GM12878 (cell line): ENCODE measurements at regions not wholly inside any gene's neighbourhood (a gene's known extent, or its start where the extent isn't known, plus 50 kb on each side); places are given as distances from the start of the nearest gene placed in this dataset.

ENCODE experiments used
- ATAC-seq: fragments of 200-7000 bp; cut with Tn5 transposase; 3 replicates; pipeline ENCODE4 v1.9.1; 2020; ENCODE audit warnings: mild to moderate bottlenecking, moderate library complexity
- BruUV-seq: library from RNA; stranded (reverse); fragments of 400-500 nt; replicated peaks from 2 replicates; lab custom pipeline; 2021; lab: Mats Ljungman, UMichigan
- CTCF ChIA-PET: fragments of 300-600 bp; sonication (Branson Sonifier 250); formaldehyde crosslinking; extraction: SDS; loops from one replicate; lab custom pipeline; 2021; ENCODE audit warnings: inconsistent platforms; lab: Yijun Ruan, JAX
- POLR2A ChIA-PET: fragments of 350-600 bp; formaldehyde crosslinking; extraction: SDS; loops from one replicate; lab custom pipeline; 2021; ENCODE audit warnings: inconsistent platforms; lab: Charles Lee
- RAD21 ChIA-PET: fragments of 300-600 bp; sonication (Branson Sonifier 250); formaldehyde crosslinking; loops from one replicate; lab custom pipeline; 2023; ENCODE audit warnings: antibody characterized with exemption; ENCODE audit not compliant: unreplicated experiment; lab: Charles Lee
- SMC1A ChIA-PET: fragments of 300-600 bp; sonication (Branson Sonifier 250); formaldehyde crosslinking; loops from one replicate; lab custom pipeline; 2023; ENCODE audit not compliant: unreplicated experiment, uncharacterized antibody; lab: Charles Lee
- DNase-seq: peaks from one replicate; pipeline ENCODE4 v3.0.0-alpha.2; 2011; ENCODE audit warnings: low read depth, low spot score
- FAIRE-seq: peaks from 3 replicates; lab custom pipeline; 2011; peaks lifted over from hg19 to GRCh38; lab: Jason Lieb, UNC
- H2AFZ ChIP-seq: 2 replicates; pipeline ENCODE4 v1.6.0; 2011; ENCODE audit warnings: low read depth, low read length, control low read depth; ENCODE audit not compliant: control insufficient read depth
- H3K27ac ChIP-seq: 2 replicates; pipeline ENCODE4 v1.5.1; 2011; ENCODE audit warnings: control low read depth; ENCODE audit not compliant: control insufficient read depth, insufficient read depth
- H3K27me3 ChIP-seq, 2 experiments: replicated peaks in 1 of 2; 2 replicates each; pipeline versions ENCODE4 v1.6.0 to v1.6.1; 2011; ENCODE audit warnings: low read length in 1 of 2; ENCODE audit not compliant: control insufficient read depth in 2 of 2, insufficient read depth in 2 of 2
- H3K36me3 ChIP-seq, 2 experiments: 2 replicates each; pipeline ENCODE4 v1.5.1; 2011; ENCODE audit warnings: low read length in 1 of 2; ENCODE audit not compliant: control insufficient read depth in 2 of 2, insufficient read depth in 2 of 2
- H3K4me1 ChIP-seq: 2 replicates; pipeline ENCODE4 v1.6.1; 2011; ENCODE audit warnings: mild to moderate bottlenecking, low read length, moderate library complexity, mixed read lengths; ENCODE audit not compliant: control insufficient read depth, insufficient read depth
- H3K4me2 ChIP-seq: 2 replicates; pipeline ENCODE4 v1.6.0; 2011; ENCODE audit warnings: control low read depth; ENCODE audit not compliant: control insufficient read depth, insufficient read depth
- H3K4me3 ChIP-seq: fragments of 200-600 bp; sonication (generic); 2 replicates; pipeline ENCODE4 v1.5.1; 2016
- H3K79me2 ChIP-seq: 2 replicates; pipeline ENCODE4 v1.6.0; 2011; ENCODE audit warnings: low read length; ENCODE audit not compliant: control insufficient read depth, insufficient read depth
- H3K9ac ChIP-seq: 2 replicates; pipeline ENCODE4 v1.8.0; 2011; ENCODE audit warnings: low read length, control low read depth, mixed read lengths; ENCODE audit not compliant: control insufficient read depth, insufficient read depth
- H3K9me3 ChIP-seq: replicated peaks from 3 replicates; pipeline ENCODE4 v1.5.1; 2011; ENCODE audit warnings: mild to moderate bottlenecking, low read length; ENCODE audit not compliant: control insufficient read depth, insufficient read depth
- H4K20me1 ChIP-seq: 2 replicates; pipeline ENCODE4 v1.6.0; 2011; ENCODE audit not compliant: control insufficient read depth, insufficient read depth
- BACH1 ChIP-seq: fragments of 450-650 bp; IDR thresholded peaks from 2 replicates; pipeline ENCODE4 v1.6.1; 2017; ENCODE audit warnings: mild to moderate bottlenecking, borderline replicate concordance
- CHD4 ChIP-seq: fragments of 200-600 bp; sonication (generic); IDR thresholded peaks from 2 replicates; pipeline ENCODE4 v1.6.1; 2016; ENCODE audit warnings: mild to moderate bottlenecking
- KDM1A ChIP-seq: fragments of 200-600 bp; sonication (generic); IDR thresholded peaks from 2 replicates; pipeline ENCODE4 v1.6.1; 2016; ENCODE audit warnings: borderline replicate concordance
- NFYA ChIP-seq: IDR thresholded peaks from 2 replicates; pipeline ENCODE4 v1.6.1; 2011; ENCODE audit warnings: low read depth, mild to moderate bottlenecking, low read length, improper control_type of control experiment, borderline replicate concordance
- NRF1 ChIP-seq: conservative IDR thresholded peaks from 2 replicates; pipeline ENCODE4 v1.6.1; 2011; ENCODE audit warnings: mild to moderate bottlenecking, low read depth, low read length, improper control_type of control experiment
- PAX5 ChIP-seq: IDR thresholded peaks from 2 replicates; pipeline ENCODE4 v1.6.1; 2011; ENCODE audit warnings: low read depth, low read length, borderline replicate concordance
- PAX8 ChIP-seq: fragments of 450-650 bp; IDR thresholded peaks from 2 replicates; pipeline ENCODE4 v1.6.1; 2017; ENCODE audit warnings: mild to moderate bottlenecking, moderate library complexity
- PKNOX1 ChIP-seq: fragments of 450-650 bp; IDR thresholded peaks from 2 replicates; pipeline ENCODE4 v1.6.1; 2016; ENCODE audit warnings: mild to moderate bottlenecking
- RB1 ChIP-seq: fragments of 450-650 bp; formaldehyde crosslinking; IDR thresholded peaks from 2 replicates; pipeline ENCODE4 v1.6.1; 2017; ENCODE audit warnings: mild to moderate bottlenecking, borderline replicate concordance
- RCOR1 ChIP-seq: conservative IDR thresholded peaks from 2 replicates; pipeline ENCODE4 v1.6.1; 2012; ENCODE audit warnings: low read depth, low read length, improper control_type of control experiment
- REST ChIP-seq: IDR thresholded peaks from 2 replicates; pipeline ENCODE4 v1.6.1; 2012; ENCODE audit warnings: mild to moderate bottlenecking, low read depth, low read length
- RFX5 ChIP-seq: IDR thresholded peaks from 2 replicates; pipeline ENCODE4 v1.6.1; 2011; ENCODE audit warnings: low read depth, low read length, improper control_type of control experiment
- WRNIP1 ChIP-seq: IDR thresholded peaks from 2 replicates; pipeline ENCODE4 v1.6.1; 2011; ENCODE audit warnings: low read depth, low read length, improper control_type of control experiment, borderline replicate concordance
- YBX1 ChIP-seq: fragments of 450-650 bp; IDR thresholded peaks from 2 replicates; pipeline ENCODE4 v1.6.1; 2016; ENCODE audit warnings: antibody characterized with exemption
- YY1 ChIP-seq: IDR thresholded peaks from 2 replicates; pipeline ENCODE4 v1.6.1; 2011; ENCODE audit warnings: low read depth, mild to moderate bottlenecking, low read length
- WGBS: methylation state at CpG from one replicate; pipeline ENCODE4 v1.1.6; 2016; ENCODE audit warnings: low lambda C conversion rate; ENCODE audit not compliant: insufficient replicate concordance, insufficient coverage; ENCODE audit errors: missing lambda C conversion rate; 5-methylcytosine and 5-hydroxymethylcytosine counted together
- in situ Hi-C: fragments of 300-500 bp; cut with MboI; formaldehyde crosslinking; loops from 9 replicates; pipeline ENCODE4 v1.14.3; 2018; ENCODE audit warnings: mixed read lengths
- intact Hi-C: fragments of 100-400 bp; cut with micrococcal nuclease; formaldehyde crosslinking; loops from one replicate; pipeline ENCODE4 v1.14.2; 2022; ENCODE audit not compliant: unreplicated experiment
- TF ChIP-seq, protein P1 (sequence below): IDR thresholded peaks from 2 replicates; pipeline ENCODE4 v1.6.1; 2012; ENCODE audit warnings: improper control_type of control experiment, low read depth, low read length; ENCODE audit not compliant: insufficient replicate concordance

DNA sequence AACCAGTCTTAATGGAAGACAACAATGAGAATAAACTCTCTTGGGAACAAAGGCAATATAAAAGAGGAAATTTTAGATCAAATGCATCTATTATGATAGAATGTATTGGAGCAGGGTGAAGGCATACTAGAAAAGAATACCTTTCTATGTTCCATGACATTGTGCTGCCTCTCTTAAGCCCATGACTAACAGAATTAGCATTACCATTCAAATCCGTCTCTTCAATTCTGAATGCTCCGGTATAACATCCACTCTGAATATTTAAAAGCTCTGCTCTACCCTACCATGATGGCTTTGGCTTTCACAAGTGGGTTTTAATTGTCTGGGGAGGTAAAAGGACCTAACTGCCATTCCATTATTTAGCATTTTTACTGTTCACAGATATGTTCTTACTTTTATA, 1878.4 kb downstream of the ARAP2 start:
- RAD21 ChIA-PET = no interaction called here
- ATAC-seq = no peak
- Histone ChIP-seq H3K36me3 (no peaks in the 10 kb centered on the region), H3K4me2 (no peak overlapping the region), H2AFZ (no peak overlapping the region), H3K4me1 (no peaks in the 10 kb centered on the region), H3K4me3 (no peak overlapping the region), H3K27ac (no peak overlapping the region), H3K9ac (no peak overlapping the region), H4K20me1 (no peaks in the 10 kb centered on the region), H3K79me2 (no peaks in the 10 kb centered on the region), H3K9me3 (no peaks in the 10 kb centered on the region), H3K27me3 (no peaks in the 10 kb centered on the region)
- intact Hi-C loops (no loop called here), in situ Hi-C loops (no loop called here)
- FAIRE-seq = no peak
- CTCF ChIA-PET = no interaction called here
- POLR2A ChIA-PET = no interaction called here
- BruUV-seq = no TSS peak
- no peak for DNase-seq
- SMC1A ChIA-PET = no interaction called here
- 40% methylated on average over 2 of the region's 2 CpGs for WGBS
- TF ChIP-seq NRF1 (no peak), REST (no peak), NFYA (no peak), CHD4 (no peak), RCOR1 (no peak), RB1 (no peak), KDM1A (no peak), PAX5 (no peak), PAX8 (no peak), WRNIP1 (no peak), PKNOX1 (no peak), BACH1 (no peak), YY1 (no peak), RFX5 (no peak), YBX1 (no peak)
- TF ChIP-seq, protein P1, sequence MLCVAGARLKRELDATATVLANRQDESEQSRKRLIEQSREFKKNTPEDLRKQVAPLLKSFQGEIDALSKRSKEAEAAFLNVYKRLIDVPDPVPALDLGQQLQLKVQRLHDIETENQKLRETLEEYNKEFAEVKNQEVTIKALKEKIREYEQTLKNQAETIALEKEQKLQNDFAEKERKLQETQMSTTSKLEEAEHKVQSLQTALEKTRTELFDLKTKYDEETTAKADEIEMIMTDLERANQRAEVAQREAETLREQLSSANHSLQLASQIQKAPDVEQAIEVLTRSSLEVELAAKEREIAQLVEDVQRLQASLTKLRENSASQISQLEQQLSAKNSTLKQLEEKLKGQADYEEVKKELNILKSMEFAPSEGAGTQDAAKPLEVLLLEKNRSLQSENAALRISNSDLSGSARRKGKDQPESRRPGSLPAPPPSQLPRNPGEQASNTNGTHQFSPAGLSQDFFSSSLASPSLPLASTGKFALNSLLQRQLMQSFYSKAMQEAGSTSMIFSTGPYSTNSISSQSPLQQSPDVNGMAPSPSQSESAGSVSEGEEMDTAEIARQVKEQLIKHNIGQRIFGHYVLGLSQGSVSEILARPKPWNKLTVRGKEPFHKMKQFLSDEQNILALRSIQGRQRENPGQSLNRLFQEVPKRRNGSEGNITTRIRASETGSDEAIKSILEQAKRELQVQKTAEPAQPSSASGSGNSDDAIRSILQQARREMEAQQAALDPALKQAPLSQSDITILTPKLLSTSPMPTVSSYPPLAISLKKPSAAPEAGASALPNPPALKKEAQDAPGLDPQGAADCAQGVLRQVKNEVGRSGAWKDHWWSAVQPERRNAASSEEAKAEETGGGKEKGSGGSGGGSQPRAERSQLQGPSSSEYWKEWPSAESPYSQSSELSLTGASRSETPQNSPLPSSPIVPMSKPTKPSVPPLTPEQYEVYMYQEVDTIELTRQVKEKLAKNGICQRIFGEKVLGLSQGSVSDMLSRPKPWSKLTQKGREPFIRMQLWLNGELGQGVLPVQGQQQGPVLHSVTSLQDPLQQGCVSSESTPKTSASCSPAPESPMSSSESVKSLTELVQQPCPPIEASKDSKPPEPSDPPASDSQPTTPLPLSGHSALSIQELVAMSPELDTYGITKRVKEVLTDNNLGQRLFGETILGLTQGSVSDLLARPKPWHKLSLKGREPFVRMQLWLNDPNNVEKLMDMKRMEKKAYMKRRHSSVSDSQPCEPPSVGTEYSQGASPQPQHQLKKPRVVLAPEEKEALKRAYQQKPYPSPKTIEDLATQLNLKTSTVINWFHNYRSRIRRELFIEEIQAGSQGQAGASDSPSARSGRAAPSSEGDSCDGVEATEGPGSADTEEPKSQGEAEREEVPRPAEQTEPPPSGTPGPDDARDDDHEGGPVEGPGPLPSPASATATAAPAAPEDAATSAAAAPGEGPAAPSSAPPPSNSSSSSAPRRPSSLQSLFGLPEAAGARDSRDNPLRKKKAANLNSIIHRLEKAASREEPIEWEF = no peak
